Upper lobe of right lung (tissue), 1 donor: ENCODE measurements at regions not wholly inside any gene's neighbourhood (a gene's known extent, or its start where the extent isn't known, plus 50 kb on each side); places are given as distances from the start of the nearest gene placed in this dataset.

Source experiments
- ATAC-seq: fragments of 200-7000 bp; cut with Tn5 transposase; one replicate; pipeline ENCODE4 v1.9.1; 2020; ENCODE audit warnings: mild to moderate bottlenecking, moderate library complexity
- DNase-seq: peaks from one replicate; pipeline ENCODE4 v3.0.0-alpha.2; 2020
- H3K27ac ChIP-seq: fragments of 200-600 bp; one replicate; pipeline ENCODE4 v1.8.0; 2022
- H3K27me3 ChIP-seq: fragments of 200-600 bp; one replicate; pipeline ENCODE4 v1.8.0; 2022; ENCODE audit warnings: mild to moderate bottlenecking
- H3K36me3 ChIP-seq: fragments of 200-600 bp; one replicate; pipeline ENCODE4 v1.8.0; 2022
- H3K4me1 ChIP-seq: fragments of 200-600 bp; one replicate; pipeline ENCODE4 v1.8.0; 2022
- H3K4me3 ChIP-seq: fragments of 200-600 bp; one replicate; pipeline ENCODE4 v1.8.0; 2022; ENCODE audit warnings: mild to moderate bottlenecking
- H3K9me3 ChIP-seq: fragments of 200-600 bp; one replicate; pipeline ENCODE4 v1.8.0; 2022
- intact Hi-C: fragments of 100-400 bp; cut with DNase I; formaldehyde crosslinking; loops from one replicate; pipeline ENCODE4 v1.11.0; 2022
- TF ChIP-seq, protein P1 (sequence below): fragments of 200-600 bp; IDR thresholded peaks from one replicate; pipeline ENCODE4 v1.8.0; 2022; ENCODE audit warnings: antibody characterized with exemption
- donor health status: DM: no; HTN: yes; CAD: no; lungs with severe emphysema.

DNA sequence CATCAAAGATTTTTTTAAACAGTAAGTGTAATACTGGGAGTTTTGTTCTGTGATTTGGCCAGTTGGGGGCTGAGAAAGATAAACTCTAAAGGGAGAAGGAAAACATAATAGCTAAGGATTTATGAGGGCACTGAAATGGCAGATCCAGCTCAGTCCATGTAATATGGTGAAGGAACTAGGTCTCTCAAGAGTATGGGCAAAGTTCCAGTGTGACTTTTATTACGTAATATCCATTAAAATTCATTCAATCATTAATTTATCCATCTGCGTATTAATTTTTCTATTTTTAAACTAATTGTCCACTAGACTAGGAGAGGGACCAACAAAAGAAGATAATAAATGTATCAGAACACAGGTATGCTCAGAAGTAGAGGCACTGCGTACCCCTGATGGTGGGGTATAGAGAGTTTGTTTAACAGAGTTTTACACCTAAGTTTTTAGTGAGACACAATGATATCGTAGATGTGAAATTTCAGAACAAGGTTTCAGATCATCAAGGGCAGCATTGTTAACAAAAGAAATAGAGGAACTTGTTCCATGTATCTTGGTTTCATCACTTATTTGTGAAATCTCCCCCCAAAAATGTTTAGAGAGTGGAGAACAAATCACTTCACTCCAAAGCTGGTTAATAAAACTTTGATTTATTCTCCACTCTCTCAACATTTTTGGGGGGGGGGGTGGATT lies 351.1 kb downstream of the GRXCR1 start:
- Histone ChIP-seq H3K36me3 (no peaks in the 10 kb centered on the region), H3K4me3 (no peak overlapping the region), H3K27me3 (no peaks in the 10 kb centered on the region), H3K9me3 (no peaks in the 10 kb centered on the region), H3K4me1 (no peaks in the 10 kb centered on the region), H3K27ac (no peak overlapping the region)
- TF ChIP-seq, protein P1, sequence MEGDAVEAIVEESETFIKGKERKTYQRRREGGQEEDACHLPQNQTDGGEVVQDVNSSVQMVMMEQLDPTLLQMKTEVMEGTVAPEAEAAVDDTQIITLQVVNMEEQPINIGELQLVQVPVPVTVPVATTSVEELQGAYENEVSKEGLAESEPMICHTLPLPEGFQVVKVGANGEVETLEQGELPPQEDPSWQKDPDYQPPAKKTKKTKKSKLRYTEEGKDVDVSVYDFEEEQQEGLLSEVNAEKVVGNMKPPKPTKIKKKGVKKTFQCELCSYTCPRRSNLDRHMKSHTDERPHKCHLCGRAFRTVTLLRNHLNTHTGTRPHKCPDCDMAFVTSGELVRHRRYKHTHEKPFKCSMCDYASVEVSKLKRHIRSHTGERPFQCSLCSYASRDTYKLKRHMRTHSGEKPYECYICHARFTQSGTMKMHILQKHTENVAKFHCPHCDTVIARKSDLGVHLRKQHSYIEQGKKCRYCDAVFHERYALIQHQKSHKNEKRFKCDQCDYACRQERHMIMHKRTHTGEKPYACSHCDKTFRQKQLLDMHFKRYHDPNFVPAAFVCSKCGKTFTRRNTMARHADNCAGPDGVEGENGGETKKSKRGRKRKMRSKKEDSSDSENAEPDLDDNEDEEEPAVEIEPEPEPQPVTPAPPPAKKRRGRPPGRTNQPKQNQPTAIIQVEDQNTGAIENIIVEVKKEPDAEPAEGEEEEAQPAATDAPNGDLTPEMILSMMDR, result no peak
- intact Hi-C loops, result no loop called here
- no peak for ATAC-seq
- no peak for DNase-seq

DNA sequence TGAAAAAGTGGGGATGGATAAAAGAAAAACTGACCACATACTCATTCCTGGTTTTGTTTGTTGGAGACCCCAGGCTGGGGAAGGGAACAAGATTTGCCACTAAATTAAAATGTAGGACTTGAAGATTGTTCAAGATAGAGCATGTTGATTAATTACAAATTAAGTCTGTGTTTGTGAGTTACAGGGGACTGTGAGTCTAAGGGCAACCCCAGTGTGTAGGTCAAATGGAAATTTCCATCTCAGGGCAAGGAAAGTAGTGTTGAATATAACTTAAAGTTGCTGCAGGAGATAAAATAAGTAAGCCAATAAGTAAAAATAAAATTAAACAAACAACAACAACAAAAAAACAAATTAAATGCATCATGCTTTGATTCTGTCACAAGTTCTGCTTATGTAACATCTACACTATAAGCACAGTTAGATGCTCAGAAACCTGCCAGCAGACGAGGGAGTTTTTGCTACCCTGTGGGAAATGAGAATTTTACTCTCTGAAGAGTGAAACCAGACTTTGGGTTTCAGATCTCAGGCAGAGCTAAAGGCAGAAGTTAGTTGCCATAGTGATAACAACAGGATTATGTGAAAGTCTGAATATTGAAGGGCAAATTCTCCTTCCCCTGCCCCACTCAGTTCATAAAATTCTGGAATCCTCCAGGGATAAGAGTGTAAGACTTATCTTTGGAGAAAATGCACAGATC lies 352.3 kb downstream of the GRXCR1 start:
- no peaks in the 10 kb centered on the region for H3K9me3 ChIP-seq
- no peak overlapping the region for H3K27ac ChIP-seq
- H3K4me3 ChIP-seq, result no peak overlapping the region
- no peaks in the 10 kb centered on the region for H3K36me3 ChIP-seq
- no peak for DNase-seq
- no peaks in the 10 kb centered on the region for H3K4me1 ChIP-seq
- H3K27me3 ChIP-seq, result no peaks in the 10 kb centered on the region
- TF ChIP-seq, protein P1, result no peak
- intact Hi-C loops, result no loop called here
- ATAC-seq, result no peak

DNA sequence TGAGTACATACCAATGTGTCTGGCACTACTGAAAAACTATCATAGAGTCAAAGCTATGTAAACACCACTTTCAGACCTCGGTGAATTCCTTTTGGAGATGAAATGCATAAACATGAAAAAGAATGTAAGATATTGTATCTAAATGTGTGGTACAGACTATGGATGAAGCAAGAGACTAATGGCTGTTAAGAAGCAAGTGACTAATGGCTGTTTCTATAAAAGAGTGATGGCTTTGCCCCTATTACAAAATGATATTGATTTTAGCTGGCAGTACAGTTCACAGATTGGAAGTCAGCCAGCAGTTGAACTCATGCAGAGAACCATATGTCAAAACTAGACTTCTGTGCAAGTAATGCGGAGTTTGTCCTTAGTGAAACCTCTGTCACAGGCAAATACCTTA lies 359.3 kb downstream of the GRXCR1 start:
- no peaks in the 10 kb centered on the region for H3K9me3 ChIP-seq
- H3K36me3 ChIP-seq, result no peaks in the 10 kb centered on the region
- no peak for DNase-seq
- H3K27ac ChIP-seq, result no peak overlapping the region
- H3K4me1 ChIP-seq, result no peaks in the 10 kb centered on the region
- no peak for ATAC-seq
- no peak overlapping the region for H3K4me3 ChIP-seq
- H3K27me3 ChIP-seq, result no peaks in the 10 kb centered on the region
- TF ChIP-seq, protein P1, result no peak
- intact Hi-C loops, result no loop called here

DNA sequence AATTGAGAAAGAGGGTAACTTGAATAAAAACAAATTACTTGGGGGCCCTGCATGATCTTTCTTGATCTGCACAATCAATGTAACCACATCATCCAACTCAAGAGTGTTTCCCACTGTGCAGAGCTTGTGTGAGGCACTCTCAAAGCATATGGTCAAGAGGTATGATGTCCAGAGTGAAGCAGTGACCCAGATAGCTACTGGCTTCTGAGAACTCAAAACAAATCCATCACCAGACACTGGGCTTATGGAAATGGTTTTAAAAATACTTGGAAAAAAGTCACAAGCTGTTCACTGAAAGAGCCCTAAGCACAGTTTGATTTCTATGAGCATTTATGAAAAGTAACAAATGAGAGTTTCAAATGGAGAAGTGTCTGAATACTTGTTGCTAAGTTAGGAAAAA lies 361.0 kb downstream of the GRXCR1 start:
- intact Hi-C loops, result no loop called here
- no peak overlapping the region for H3K4me3 ChIP-seq
- TF ChIP-seq, protein P1, result no peak
- no peak overlapping the region for H3K27ac ChIP-seq
- H3K9me3 ChIP-seq, result no peaks in the 10 kb centered on the region
- no peaks in the 10 kb centered on the region for H3K4me1 ChIP-seq
- no peaks in the 10 kb centered on the region for H3K36me3 ChIP-seq
- no peaks in the 10 kb centered on the region for H3K27me3 ChIP-seq
- no peak for DNase-seq
- no peak for ATAC-seq

DNA sequence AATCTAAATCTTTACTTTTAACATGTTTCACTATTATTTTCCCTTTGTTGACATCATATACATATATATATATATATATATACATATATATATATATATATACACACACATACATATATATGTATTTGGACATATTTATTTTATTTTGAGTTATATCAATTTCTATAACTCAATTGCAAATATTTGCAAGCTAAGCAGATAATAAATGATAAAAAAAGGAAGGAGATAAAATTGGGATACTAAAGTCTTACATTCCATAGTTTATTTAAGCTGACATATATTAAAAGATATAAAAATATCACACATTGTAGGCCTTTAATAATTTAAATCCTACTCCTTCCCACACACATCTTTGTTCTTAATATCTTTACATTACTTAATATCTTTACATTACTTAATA lies 372.2 kb downstream of the GRXCR1 start:
- Histone ChIP-seq H3K27ac (no peak overlapping the region), H3K4me3 (no peak overlapping the region), H3K36me3 (no peaks in the 10 kb centered on the region), H3K4me1 (no peaks in the 10 kb centered on the region), H3K27me3 (no peaks in the 10 kb centered on the region), H3K9me3 (no peaks in the 10 kb centered on the region)
- DNase-seq, result no peak
- intact Hi-C loops, result no loop called here
- ATAC-seq, result no peak
- TF ChIP-seq, protein P1, result no peak
